HG02870 (cell line): ENCODE measurements at regions not wholly inside any gene's neighbourhood (a gene's known extent, or its start where the extent isn't known, plus 50 kb on each side); places are given as distances from the start of the nearest gene placed in this dataset.
"Not testable (repeated sequence)": the region's sequence is repeated elsewhere in the genome, so short reads cannot be mapped to it uniquely, and the experiment has no call there.

Experiments
- ATAC-seq: cut with Tn5 transposase; IDR thresholded peaks from one replicate; pipeline ENCODE4 v1.9.1; 2021; ENCODE audit warnings: mild to moderate bottlenecking, moderate library complexity; ENCODE audit not compliant: unreplicated experiment

GRCh38 chr9:29397148-29397547 is 1823.9 kb upstream of the C9orf72 start:
- ATAC-seq, result no peak

- no peak for ATAC-seq
These were observed 1842.9 kb upstream of the C9orf72 start for GRCh38 chr9:29416204-29416603.

- no peak for ATAC-seq
These were observed 1849.2 kb upstream of the C9orf72 start for GRCh38 chr9:29422438-29422837.

- ATAC-seq, result no peak
These were observed 1858.9 kb upstream of the C9orf72 start for GRCh38 chr9:29432191-29432590.

- ATAC-seq, result not testable (repeated sequence)
These were observed 1859.4 kb upstream of the C9orf72 start for GRCh38 chr9:29432656-29433055.

GRCh38 chr9:29435368-29435767 is 1862.1 kb upstream of the C9orf72 start:
- ATAC-seq, result no peak

GRCh38 chr9:29437526-29437925 is 1864.2 kb upstream of the C9orf72 start:
- ATAC-seq, result no peak

- no peak for ATAC-seq
These were observed 1866.7 kb upstream of the C9orf72 start for GRCh38 chr9:29439961-29440360.

GRCh38 chr9:29440449-29440848 is 1867.2 kb upstream of the C9orf72 start:
- ATAC-seq, result no peak

- no peak for ATAC-seq
These were observed 1872.5 kb upstream of the C9orf72 start for GRCh38 chr9:29445751-29446150.

GRCh38 chr9:29449306-29449705 is 1876.0 kb upstream of the C9orf72 start:
- no peak for ATAC-seq

GRCh38 chr9:29450343-29450875 is 1877.1 kb upstream of the C9orf72 start:
- not testable (repeated sequence) for ATAC-seq

GRCh38 chr9:29456940-29457339 is 1883.7 kb upstream of the C9orf72 start:
- ATAC-seq, result no peak

GRCh38 chr9:29475471-29475870 is 1902.2 kb upstream of the C9orf72 start:
- ATAC-seq, result no peak

GRCh38 chr9:29511680-29512079 is 1938.4 kb upstream of the C9orf72 start:
- ATAC-seq, result no peak

- ATAC-seq, result no peak
These were observed 1941.1 kb upstream of the C9orf72 start for GRCh38 chr9:29514336-29514735.

GRCh38 chr9:29514862-29515261 is 1941.6 kb upstream of the C9orf72 start:
- ATAC-seq, result no peak

- ATAC-seq, result no peak
These were observed 1975.2 kb upstream of the C9orf72 start for GRCh38 chr9:29548436-29548835.

GRCh38 chr9:29555502-29555901 is 1982.2 kb upstream of the C9orf72 start:
- ATAC-seq, result no peak

- ATAC-seq, result no peak
These were observed 1983.0 kb upstream of the C9orf72 start for GRCh38 chr9:29556317-29556716.

- no peak for ATAC-seq
These were observed 1983.5 kb upstream of the C9orf72 start for GRCh38 chr9:29556746-29557145.

- ATAC-seq, result no peak
These were observed 1991.3 kb upstream of the C9orf72 start for GRCh38 chr9:29564564-29564963.

GRCh38 chr9:29575219-29575618 is 2001.9 kb upstream of the C9orf72 start:
- no peak for ATAC-seq
